NCI-H2171 (cell line): ENCODE measurements at regions not wholly inside any gene's neighbourhood (a gene's known extent, or its start where the extent isn't known, plus 50 kb on each side); places are given as distances from the start of the nearest gene placed in this dataset.

ENCODE experiments used
- DNase-seq: peaks from one replicate; lab custom pipeline; 2025; lab: John Stamatoyannopoulos, UW

DNA sequence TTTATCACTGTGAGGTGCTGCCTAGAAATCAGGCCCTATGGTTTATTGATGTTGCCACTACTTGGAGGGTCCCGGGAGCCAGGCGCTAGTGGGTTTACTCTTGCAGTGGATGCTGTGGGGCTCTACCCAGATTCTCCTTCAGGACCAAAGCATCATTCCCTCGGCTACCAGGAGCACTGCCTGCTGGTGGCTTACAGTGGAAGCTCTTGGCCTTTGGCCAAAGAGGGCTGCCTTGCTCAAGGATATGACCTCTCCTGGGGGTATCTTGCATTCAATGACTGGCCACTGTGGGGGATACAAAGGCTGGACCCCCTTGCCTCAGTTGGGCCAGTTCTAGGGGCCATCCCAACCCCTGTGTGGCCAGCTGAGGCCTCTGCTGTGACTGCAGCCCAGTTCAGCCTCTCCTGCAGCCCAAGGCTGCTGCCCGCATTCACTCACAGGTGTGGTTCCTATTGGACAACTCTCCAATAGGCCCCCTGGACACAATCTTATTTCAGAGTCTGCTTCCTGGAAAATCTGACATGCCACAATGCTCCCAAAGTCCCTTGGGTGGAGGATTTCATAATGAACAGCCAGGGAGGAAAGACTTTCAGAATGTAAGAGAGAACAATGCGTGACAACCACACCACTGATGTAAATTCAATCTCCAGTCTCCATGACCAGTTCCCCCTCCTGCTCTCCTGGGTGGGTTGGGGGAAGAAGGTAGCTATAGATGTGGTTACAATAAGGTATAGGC is 196.3 kb downstream of the SNX10 start:
- no peak for DNase-seq

- DNase-seq = no peak
These were observed 197.7 kb downstream of the SNX10 start for GRCh38 chr7:26489391-26489790.

GRCh38 chr7:26489906-26490639 is 198.4 kb downstream of the SNX10 start:
- no peak for DNase-seq

DNA sequence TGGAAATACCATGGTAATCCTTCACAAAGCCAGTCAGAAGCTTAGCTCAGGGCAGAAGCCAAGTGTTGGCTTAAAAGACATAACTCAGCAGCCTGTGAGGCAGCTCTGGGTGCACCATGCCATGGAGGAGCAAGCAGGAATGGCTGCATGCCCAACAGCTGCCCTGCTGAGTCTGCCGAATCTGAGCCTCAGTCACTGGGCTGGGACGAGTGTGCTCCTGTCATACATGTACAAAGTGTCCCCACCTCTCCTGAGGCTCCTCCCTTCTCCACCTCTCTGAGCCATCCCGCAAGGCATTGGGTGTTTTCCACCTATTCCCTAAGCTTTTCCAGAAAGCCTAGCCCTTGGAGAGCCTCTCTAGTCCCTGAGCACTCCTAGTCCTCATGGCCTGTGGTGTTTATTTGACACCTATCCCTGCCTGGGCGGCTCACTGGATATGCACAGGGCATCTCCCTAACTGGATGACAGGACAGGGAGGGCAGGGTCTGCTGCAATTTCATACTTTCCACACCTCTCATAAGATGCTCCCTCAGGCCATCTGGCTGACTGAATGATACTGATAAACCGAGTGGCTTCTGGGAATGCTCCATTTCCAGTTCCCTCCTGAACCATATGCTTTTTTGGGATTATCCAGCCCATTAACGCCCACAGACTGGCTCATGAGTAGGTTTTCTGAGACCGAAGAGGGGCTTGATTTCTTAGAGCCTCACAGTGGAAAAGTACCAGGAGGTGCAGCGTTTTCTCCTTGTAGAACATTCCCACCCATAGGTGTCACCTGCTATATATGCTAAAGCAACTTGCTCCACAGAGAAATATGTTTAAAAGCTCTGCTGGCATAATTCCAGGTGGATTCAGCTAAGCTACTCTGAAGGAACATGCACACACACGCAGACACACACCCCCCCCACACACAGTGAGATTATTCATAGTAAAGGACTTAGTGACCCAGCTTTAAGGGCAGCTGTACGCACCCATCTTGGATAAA is 199.3 kb downstream of the SNX10 start:
- DNase-seq = peak; percentile 79

DNA sequence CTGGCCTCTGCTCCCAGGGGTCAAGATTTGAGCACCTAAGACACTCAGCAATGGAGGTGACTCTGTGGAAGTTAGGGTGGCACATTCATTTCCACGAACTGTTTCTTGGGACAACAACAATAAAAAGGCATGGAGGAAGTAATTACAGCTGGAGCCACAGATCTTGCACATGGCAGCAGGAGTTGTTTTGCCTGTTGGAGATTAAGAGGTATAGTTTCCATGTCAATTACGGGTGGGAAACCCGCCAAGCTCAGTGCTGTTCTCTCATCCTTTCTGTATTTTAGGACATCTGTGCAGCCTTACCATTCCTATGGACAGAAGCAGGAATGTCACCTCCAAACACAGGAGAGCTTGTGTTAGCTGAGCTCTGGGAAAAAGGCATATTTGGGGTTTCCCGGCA is 201.2 kb downstream of the SNX10 start:
- DNase-seq = peak; percentile 46

- no peak for DNase-seq
These were observed 202.2 kb downstream of the SNX10 start for GRCh38 chr7:26493737-26494428.

DNA sequence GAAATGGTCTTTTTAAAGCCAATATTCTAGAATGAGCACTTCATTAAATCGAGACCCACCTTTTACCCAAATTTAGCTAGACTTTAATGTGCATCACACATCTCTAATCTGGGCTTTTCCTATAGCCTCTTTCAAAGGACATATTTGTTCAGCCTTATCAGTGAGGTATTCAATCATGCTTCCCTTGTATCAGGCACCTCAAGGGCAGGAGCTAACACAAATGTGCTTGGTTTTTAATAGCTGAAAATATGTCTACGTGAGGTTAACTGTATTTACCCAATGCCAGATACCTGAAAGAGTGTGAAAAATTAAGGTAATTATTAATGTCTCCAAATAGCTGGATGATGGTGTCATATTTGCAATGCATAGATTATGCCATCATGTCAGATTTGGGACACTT is 203.9 kb downstream of the SNX10 start:
- no peak for DNase-seq

GRCh38 chr7:26497801-26498596 is 206.3 kb downstream of the SNX10 start:
- no peak for DNase-seq

GRCh38 chr7:26499315-26499897 is 207.7 kb downstream of the SNX10 start:
- no peak for DNase-seq

GRCh38 chr7:26500749-26501352 is 209.2 kb downstream of the SNX10 start:
- peak; percentile 30 for DNase-seq

- no peak for DNase-seq
These were observed 212.9 kb downstream of the SNX10 start for GRCh38 chr7:26504411-26505120.

DNA sequence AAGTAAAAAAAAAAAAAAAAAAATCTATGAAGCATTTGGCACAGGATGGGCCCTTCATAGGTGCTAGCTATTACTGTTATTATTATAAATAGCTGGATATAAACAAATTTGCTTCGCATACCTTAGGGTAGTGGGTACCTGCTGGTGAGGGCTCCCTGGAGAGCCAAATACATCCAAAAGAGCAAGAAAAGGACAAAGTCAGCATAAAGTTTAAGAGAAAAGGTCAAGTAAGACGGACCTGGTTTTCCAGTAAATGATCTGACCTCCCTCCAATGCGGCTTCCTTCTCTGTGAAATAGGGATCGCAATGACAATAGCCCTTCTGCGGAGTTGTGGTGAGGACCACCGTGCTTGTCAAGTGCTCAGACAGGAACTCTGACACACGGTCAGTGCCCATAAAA is 214.5 kb downstream of the SNX10 start:
- DNase-seq = no peak

DNA sequence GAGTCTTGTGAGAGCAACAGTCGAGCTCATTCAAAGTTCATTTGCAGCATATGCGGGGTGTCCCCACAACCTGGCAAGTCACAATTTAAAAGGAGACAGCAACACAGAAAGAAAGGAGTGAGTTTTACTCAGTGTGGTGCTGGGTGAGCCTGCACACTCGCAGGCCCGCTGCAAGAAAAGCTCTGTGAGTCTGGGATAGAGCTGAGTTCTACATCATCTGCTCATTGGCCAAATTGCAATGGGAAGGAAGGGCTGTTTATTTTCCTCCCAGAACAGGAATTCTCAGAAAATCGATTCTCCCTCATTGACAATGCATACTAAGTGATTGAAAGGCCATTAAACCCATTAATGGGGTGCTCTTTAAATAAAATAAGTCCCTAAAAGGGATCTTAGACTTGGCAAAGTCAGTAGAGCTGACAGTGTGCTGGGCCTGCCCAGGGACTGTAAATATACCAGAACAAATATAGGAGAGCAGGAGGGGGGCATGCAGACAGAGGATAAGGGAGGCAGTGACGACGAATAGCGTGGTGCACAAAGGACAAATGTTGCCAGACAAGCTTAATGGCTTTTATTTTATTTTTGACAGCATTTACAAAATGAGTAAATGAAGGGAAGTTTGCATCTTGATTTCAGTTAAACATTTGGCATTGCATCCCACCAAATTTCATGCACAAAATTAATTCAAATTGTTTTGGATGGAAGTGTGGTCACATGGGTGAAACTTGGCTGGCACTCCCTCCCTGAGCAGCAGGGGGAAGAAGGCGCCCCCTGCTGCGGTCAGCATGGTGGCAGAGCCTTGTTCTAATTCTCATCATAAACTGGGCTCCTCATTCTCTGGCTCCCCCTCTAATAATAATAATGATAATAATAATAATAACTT is 215.7 kb downstream of the SNX10 start:
- DNase-seq = no peak

DNA sequence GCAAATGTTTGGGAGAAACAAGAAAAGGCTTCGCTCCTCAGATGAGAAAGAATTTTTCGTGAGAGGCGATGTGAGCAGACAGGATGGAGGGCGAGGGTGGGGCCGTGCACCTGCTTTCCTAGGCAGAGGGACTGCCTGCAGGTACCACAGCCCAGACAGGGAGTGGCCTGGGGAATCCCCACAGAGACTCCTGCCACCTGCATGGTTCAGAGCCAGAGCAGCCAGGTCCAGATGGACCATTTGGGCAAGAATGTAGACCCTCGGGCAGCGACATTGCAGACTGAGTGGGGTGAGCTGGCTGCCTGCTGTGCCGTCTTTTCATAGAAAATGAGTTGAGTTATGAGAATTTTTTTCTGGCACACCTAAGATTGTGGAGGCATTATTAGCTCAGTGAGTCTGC is 216.8 kb downstream of the SNX10 start:
- DNase-seq = peak; percentile 15

DNA sequence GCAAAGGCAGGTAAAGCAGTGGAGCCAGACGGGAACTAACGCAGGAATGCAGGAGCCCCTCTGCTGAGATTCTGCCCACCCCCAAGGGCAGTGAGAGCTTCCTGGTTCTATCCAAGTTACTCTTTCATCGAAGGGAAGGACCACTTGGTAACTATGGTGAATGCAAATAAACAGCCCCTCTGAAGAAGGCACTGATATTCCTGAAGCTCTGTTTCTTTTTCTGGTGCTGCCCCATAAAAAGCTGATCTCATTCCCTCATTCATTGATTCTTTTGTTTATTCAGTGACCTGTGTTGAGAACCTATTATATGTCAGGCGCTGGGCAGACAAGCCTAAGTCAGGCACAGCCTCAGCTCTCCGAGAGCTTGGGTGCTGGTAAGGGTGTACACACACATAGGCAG is 217.3 kb downstream of the SNX10 start:
- DNase-seq = no peak

- no peak for DNase-seq
These were observed 218.7 kb downstream of the SNX10 start for GRCh38 chr7:26510231-26510957.

DNA sequence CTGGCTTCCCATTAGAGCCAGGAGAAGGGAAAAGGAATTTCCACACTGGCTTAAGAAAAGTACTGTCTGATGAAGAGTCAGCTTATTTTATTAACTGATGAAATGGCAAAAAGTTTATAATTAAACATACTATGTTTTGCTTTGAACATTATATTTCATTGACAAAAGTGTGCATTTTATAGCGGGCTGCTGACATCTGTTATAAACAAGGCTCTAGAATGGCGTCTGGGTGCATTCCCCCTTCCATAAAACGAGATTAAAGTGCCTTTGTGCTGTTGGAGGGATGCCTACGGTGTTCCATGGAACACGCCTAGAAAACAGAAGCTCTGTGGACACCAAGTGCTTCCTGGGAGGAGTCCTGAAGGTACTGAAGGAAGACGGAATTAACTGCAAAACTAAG is 220.2 kb downstream of the SNX10 start:
- no peak for DNase-seq

DNA sequence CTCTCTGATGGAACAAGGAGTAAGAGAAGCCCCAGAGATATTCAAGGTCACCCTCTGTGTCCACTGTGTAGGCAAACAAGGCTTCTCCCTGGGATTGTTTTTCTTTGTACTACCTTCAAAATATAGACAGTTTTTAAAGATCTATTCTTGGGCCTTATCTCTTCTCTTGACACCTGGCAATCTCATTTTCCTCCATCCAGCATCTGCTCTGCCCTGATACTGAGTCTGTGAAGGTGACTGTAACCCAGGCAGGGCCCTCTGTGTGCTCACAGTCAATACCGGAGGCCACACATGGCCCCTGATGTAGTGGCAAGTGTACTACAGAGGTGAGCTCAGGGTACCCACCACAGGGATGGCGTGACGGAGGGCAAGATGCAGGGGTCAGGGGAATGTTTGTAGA is 221.1 kb downstream of the SNX10 start:
- DNase-seq = no peak
